NCI-H2029 treated with DMSO at 0.1 percent for 48 hours (cell line): ENCODE measurements at regions not wholly inside any gene's neighbourhood (a gene's known extent, or its start where the extent isn't known, plus 50 kb on each side); places are given as distances from the start of the nearest gene placed in this dataset.
"Not testable (repeated sequence)": the region's sequence is repeated elsewhere in the genome, so short reads cannot be mapped to it uniquely, and the experiment has no call there.

Source experiments
- DNase-seq: peaks from one replicate; lab custom pipeline; 2025; lab: John Stamatoyannopoulos, UW

DNA sequence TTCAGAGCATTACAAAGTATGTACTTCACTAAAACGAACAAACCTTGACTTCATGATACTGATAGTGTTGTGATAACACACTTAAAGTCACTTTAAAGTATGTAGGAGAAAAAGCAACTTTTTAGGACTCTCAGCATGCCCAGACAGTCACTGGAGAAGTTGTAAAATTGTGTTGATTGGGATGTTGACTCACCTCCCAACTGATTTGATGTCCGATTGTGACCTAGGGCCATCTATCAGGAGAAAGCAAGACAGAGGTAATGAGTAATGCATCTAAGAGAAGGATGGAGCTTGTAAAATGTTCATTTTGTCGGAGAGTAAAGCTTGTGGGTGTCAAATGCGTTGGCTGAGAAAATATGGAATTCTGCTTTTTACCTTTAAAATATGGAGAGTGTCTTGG, 135.4 kb upstream of the SEMA3D start:
- DNase-seq: no peak

DNA sequence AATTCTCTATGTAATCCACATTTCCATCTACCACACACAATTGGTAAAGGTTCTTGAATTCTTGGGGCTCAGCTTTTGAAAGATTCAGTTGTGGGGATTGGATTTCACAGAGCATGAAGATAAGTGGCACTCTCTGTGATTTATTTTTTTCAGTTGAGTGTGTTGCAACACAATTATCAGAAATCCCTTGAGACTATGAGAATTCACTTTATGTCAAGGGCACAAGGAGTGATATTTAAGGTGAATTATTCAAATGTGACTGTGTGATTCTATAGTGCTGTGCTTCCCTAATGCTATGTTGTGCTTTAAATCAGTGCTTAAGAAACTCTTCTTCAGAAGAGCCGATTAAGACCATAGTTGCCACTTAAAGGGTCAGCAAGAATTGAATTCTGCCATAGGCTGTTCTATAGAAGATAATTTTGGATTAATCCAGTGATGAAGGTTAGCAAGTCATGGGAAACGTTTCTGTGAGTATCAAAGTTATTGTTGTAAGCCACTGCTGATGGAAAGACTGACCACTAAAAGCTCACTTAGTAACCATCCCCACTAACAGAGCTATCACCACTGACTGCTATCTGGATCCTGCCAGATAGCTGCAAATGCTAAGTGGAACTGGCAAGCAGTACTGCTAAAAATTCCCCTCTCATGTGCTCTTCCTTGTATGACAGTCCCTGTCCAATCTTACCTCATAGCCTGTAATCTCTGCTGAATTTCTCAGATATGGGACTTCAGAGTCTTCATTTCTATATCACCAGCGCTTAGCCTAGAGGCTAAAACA, 134.0 kb upstream of the SEMA3D start:
- no peak for DNase-seq

GRCh38 chr7:85316489-85316888, 129.6 kb upstream of the SEMA3D start:
- DNase-seq: no peak

GRCh38 chr7:85310301-85310700, 123.4 kb upstream of the SEMA3D start:
- no peak for DNase-seq

- no peak for DNase-seq
Observed at GRCh38 chr7:85306115-85306514, 119.3 kb upstream of the SEMA3D start.

- no peak for DNase-seq
Observed at GRCh38 chr7:85294176-85294575, 107.3 kb upstream of the SEMA3D start.

- DNase-seq: no peak
Observed at GRCh38 chr7:85292908-85293576, 106.2 kb upstream of the SEMA3D start.

GRCh38 chr7:85290269-85290668, 103.4 kb upstream of the SEMA3D start:
- DNase-seq: no peak

DNA sequence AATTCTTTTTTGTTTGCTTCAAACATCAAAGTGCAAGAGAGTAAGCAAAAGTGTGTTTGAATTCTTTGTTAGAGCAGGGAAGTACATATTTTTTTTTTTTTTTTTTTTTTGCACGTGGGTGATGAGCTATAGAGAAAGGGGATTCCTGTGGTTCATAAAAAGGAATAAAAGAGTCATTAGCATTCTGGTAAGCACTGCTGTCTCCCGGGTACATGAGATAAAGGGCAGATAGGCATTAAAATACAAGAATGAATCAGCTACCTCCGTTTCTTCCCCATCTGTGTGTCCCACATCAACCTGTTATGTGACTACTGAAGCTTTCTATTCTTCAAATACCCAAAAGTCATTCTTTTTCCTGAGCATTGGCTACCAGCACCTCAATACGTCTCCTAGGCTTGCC, 102.4 kb upstream of the SEMA3D start:
- DNase-seq: no peak

- DNase-seq: no peak
Observed at GRCh38 chr7:85287106-85287825, 100.4 kb upstream of the SEMA3D start.

- DNase-seq: no peak
Observed at GRCh38 chr7:85286446-85286845, 99.6 kb upstream of the SEMA3D start.

- DNase-seq: no peak
Observed at GRCh38 chr7:85285527-85285926, 98.7 kb upstream of the SEMA3D start.

DNA sequence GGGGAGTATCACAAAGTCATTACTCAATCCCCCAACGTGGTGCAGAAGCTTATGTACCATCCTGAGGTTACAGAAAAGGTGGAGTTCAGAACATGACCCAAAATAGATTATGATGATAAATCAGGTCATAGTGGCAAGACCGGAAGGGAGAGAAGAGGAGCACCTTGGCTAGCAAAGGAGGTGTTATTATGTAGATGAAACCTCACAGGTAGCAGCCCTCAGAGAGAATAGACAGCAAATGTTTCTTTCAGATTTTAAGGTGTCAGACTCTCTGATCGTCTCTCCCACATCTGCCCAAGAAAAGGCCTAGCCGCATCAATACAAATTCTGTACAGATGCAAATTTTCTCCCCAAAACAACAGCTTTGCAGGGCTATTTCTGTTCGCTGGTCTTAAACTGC, 88.3 kb upstream of the SEMA3D start:
- no peak for DNase-seq

GRCh38 chr7:85274454-85274853, 87.6 kb upstream of the SEMA3D start:
- no peak for DNase-seq

GRCh38 chr7:85262891-85263290, 76.0 kb upstream of the SEMA3D start:
- no peak for DNase-seq

- no peak for DNase-seq
Observed at GRCh38 chr7:85261336-85261735, 74.5 kb upstream of the SEMA3D start.

DNA sequence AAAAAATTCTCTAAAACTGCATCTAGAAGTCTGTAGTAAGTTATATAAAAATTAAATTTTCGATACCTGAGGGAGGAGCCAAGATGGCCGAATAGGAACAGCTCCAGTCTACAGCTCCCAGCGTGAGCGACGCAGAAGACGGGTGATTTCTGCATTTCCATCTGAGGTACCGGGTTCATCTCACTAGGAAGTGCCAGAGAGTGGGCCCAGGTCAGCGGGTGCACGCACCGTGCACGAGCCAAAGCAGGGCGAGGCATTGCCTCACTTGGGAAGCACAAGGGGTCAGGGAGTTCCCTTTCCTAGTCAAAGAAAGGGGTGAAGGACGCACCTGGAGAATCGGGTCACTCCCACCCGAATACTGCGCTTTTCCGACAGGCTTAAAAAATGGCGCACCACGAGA, 62.9 kb upstream of the SEMA3D start:
- not testable (repeated sequence) for DNase-seq

GRCh38 chr7:85239109-85239508, 52.3 kb upstream of the SEMA3D start:
- DNase-seq: no peak

GRCh38 chr7:85237721-85238120, 50.9 kb upstream of the SEMA3D start:
- no peak for DNase-seq
